OCI-LY7 (cell line): ENCODE measurements at regions not wholly inside any gene's neighbourhood (a gene's known extent, or its start where the extent isn't known, plus 50 kb on each side); places are given as distances from the start of the nearest gene placed in this dataset.
"Not testable (repeated sequence)": the region's sequence is repeated elsewhere in the genome, so short reads cannot be mapped to it uniquely, and the experiment has no call there.

ENCODE experiments used
- CTCF ChIP-seq: fragments of 200-600 bp; sonication (generic); conservative IDR thresholded peaks from 2 replicates; pipeline ENCODE4 v1.5.1; 2014; ENCODE audit warnings: mild to moderate bottlenecking, antibody characterized with exemption, low read length, moderate library complexity, mixed read lengths
- EZH2phosphoT487 ChIP-seq: fragments of 200-600 bp; sonication (generic); IDR thresholded peaks from 2 replicates; pipeline ENCODE4 v1.6.1; 2018; ENCODE audit warnings: low read depth, borderline replicate concordance, mild to moderate bottlenecking, mixed run types, antibody characterized with exemption, low read length, moderate library complexity, mixed read lengths

- not testable (repeated sequence) for TF ChIP-seq CTCF, EZH2phosphoT487
Measured at GRCh38 chr2:87519158-87520011, 228.5 kb upstream of the PLGLB2 start.
